Kidney (tissue), 13 donors: ENCODE measurements at regions not wholly inside any gene's neighbourhood (a gene's known extent, or its start where the extent isn't known, plus 50 kb on each side); places are given as distances from the start of the nearest gene placed in this dataset.

ENCODE experiments used
- DNase-seq, 5 donors: peaks; one replicate each; pipeline ENCODE4 v3.0.0-alpha.2; 2013 to 2020
- FAIRE-seq: peaks from 2 replicates; lab custom pipeline; 2012; peaks lifted over from hg19 to GRCh38; lab: Jason Lieb, UNC
- H3K27ac ChIP-seq, 2 donors: one replicate each; pipeline ENCODE4 v1.7.0; 2013; ENCODE audit warnings: low read depth in 2 of 2, low read length in 2 of 2, inconsistent platforms in 1 of 2
- H3K27me3 ChIP-seq: one replicate; pipeline ENCODE4 v1.7.1; 2013; ENCODE audit warnings: low read length, inconsistent platforms; ENCODE audit not compliant: control insufficient read depth, insufficient read depth
- H3K36me3 ChIP-seq, 3 donors: one replicate each; pipeline versions ENCODE4 v1.7.0 to v1.7.1; 2013; ENCODE audit warnings: low read length in 3 of 3, control low read depth in 1 of 3, inconsistent platforms in 1 of 3; ENCODE audit not compliant: insufficient read depth in 3 of 3, control insufficient read depth in 2 of 3
- H3K4me1 ChIP-seq, 3 donors: one replicate each; pipeline versions ENCODE4 v1.7.0 to v1.7.1; 2013; ENCODE audit warnings: low read length in 3 of 3, inconsistent platforms in 1 of 3, low read depth in 1 of 3; ENCODE audit not compliant: control insufficient read depth in 2 of 3, insufficient read depth in 2 of 3
- H3K4me3 ChIP-seq, 3 donors: one replicate each; pipeline versions ENCODE4 v1.7.0 to v1.8.1; 2013; ENCODE audit warnings: low read length in 3 of 3, control low read depth in 1 of 3, inconsistent platforms in 1 of 3
- H3K9ac ChIP-seq, 3 donors: one replicate each; pipeline versions ENCODE4 v1.7.0 to v1.7.1; 2013; ENCODE audit warnings: low read length in 3 of 3, control low read depth in 1 of 3, inconsistent platforms in 1 of 3
- H3K9me3 ChIP-seq, 3 donors: one replicate each; pipeline versions ENCODE4 v1.7.0 to v1.7.1; 2013; ENCODE audit warnings: low read length in 3 of 3, control low read depth in 1 of 3, inconsistent platforms in 1 of 3; ENCODE audit not compliant: control insufficient read depth in 2 of 3, insufficient read depth in 1 of 3
- CTCF ChIP-seq: IDR thresholded peaks from 3 replicates; pipeline ENCODE4 v1.5.1; 2012; ENCODE audit warnings: mild to moderate bottlenecking, moderate library complexity, borderline replicate concordance; ENCODE audit not compliant: insufficient read depth; ENCODE audit errors: extremely low read depth
- intact Hi-C: fragments of 100-400 bp; cut with DNase I; formaldehyde crosslinking; loops from one replicate; pipeline ENCODE4 v1.11.1; 2022
- donor health status: control.
- donor health status: control.
- donor health status: control.
- donor health status: control.
- donor health status: control.
- donor health status: DM: yes; HTN: yes; CAD: no.
- donor health status: Normal renal cell carcinoma (clear cell type).

GRCh38 chr13:104422668-104423067 is 1356.5 kb upstream of the SLC10A2 start:
- no peak for TF ChIP-seq CTCF
- Histone ChIP-seq H3K27me3 (no peaks in the 10 kb centered on the region), H3K9me3 (no peaks in the 10 kb centered on the region), H3K4me1 (no peaks in the 10 kb centered on the region), H3K27ac (no peak overlapping the region), H3K36me3 (no peaks in the 10 kb centered on the region), H3K4me3 (no peak overlapping the region), H3K9ac (no peak overlapping the region)
- intact Hi-C loops = no loop called here
- DNase-seq (no peak), FAIRE-seq (no peak)

- Histone ChIP-seq H3K4me3 (no peak overlapping the region), H3K27ac (no peak overlapping the region), H3K9me3 (no peaks in the 10 kb centered on the region), H3K27me3 (no peaks in the 10 kb centered on the region), H3K9ac (no peak overlapping the region), H3K4me1 (no peaks in the 10 kb centered on the region), H3K36me3 (no peaks in the 10 kb centered on the region)
- DNase-seq (no peak), FAIRE-seq (no peak)
- no peak for TF ChIP-seq CTCF
- intact Hi-C loops = no loop called here
These were observed 1350.8 kb upstream of the SLC10A2 start for GRCh38 chr13:104416973-104417372.

GRCh38 chr13:104414771-104415170 is 1348.6 kb upstream of the SLC10A2 start:
- Histone ChIP-seq H3K27me3 (no peaks in the 10 kb centered on the region), H3K36me3 (no peaks in the 10 kb centered on the region), H3K4me1 (no peaks in the 10 kb centered on the region), H3K9me3 (no peaks in the 10 kb centered on the region), H3K27ac (no peak overlapping the region), H3K9ac (no peak overlapping the region), H3K4me3 (no peak overlapping the region)
- no peak for FAIRE-seq
- no peak for TF ChIP-seq CTCF
- intact Hi-C loops = no loop called here
- peak in 2 of 5 donors; percentile 23 to 30 for DNase-seq

GRCh38 chr13:104414181-104414580 is 1348.0 kb upstream of the SLC10A2 start:
- Histone ChIP-seq H3K27ac (no peak overlapping the region), H3K4me3 (no peak overlapping the region), H3K27me3 (no peaks in the 10 kb centered on the region), H3K9ac (no peak overlapping the region), H3K4me1 (no peaks in the 10 kb centered on the region), H3K9me3 (no peaks in the 10 kb centered on the region), H3K36me3 (no peaks in the 10 kb centered on the region)
- intact Hi-C loops = no loop called here
- TF ChIP-seq CTCF = no peak
- DNase-seq = no peak
- FAIRE-seq = no peak
